ENCODE measurements at regions not wholly inside any gene's neighbourhood (a gene's known extent, or its start where the extent isn't known, plus 50 kb on each side); places are given as distances from the start of the nearest gene placed in this dataset.
"Not testable (repeated sequence)": the region's sequence is repeated elsewhere in the genome, so short reads cannot be mapped to it uniquely, and the experiment has no call there.

- TF ChIP-seq, protein P1, sequence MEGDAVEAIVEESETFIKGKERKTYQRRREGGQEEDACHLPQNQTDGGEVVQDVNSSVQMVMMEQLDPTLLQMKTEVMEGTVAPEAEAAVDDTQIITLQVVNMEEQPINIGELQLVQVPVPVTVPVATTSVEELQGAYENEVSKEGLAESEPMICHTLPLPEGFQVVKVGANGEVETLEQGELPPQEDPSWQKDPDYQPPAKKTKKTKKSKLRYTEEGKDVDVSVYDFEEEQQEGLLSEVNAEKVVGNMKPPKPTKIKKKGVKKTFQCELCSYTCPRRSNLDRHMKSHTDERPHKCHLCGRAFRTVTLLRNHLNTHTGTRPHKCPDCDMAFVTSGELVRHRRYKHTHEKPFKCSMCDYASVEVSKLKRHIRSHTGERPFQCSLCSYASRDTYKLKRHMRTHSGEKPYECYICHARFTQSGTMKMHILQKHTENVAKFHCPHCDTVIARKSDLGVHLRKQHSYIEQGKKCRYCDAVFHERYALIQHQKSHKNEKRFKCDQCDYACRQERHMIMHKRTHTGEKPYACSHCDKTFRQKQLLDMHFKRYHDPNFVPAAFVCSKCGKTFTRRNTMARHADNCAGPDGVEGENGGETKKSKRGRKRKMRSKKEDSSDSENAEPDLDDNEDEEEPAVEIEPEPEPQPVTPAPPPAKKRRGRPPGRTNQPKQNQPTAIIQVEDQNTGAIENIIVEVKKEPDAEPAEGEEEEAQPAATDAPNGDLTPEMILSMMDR (IDR thresholded peaks at IDR 0.05; ENCODE audit: poor library complexity, severe bottlenecking) = not testable (repeated sequence)
- not testable (repeated sequence) for TF ChIP-seq RAD21 (conservative IDR thresholded peaks at IDR 0.05); TAF1 (IDR thresholded peaks at IDR 0.05; ENCODE audit: low read depth); POLR2AphosphoS5 (IDR thresholded peaks at IDR 0.05); SMC3 (conservative IDR thresholded peaks at IDR 0.05; ENCODE audit: poor library complexity)
These were observed 243.2 kb downstream of the CWH43 start for GRCh38 chr4:49229243-49229642.

Measured in neural cell (in vitro differentiated cells).